OCI-LY3 (cell line): ENCODE measurements at regions not wholly inside any gene's neighbourhood (a gene's known extent, or its start where the extent isn't known, plus 50 kb on each side); places are given as distances from the start of the nearest gene placed in this dataset.

Experiments
- H2AFZ ChIP-seq: fragments of 200-600, 300-600 bp; shearing (Covaris generic); 2 replicates; pipeline ENCODE4 v1.6.0; 2014; ENCODE audit warnings: antibody characterized with exemption, low read depth, low read length
- H3K27ac ChIP-seq: fragments of 200-600, 300-600 bp; sonication (generic); 2 replicates; pipeline ENCODE4 v1.5.1; 2014; ENCODE audit warnings: mild to moderate bottlenecking, low read length, moderate library complexity, mixed read lengths
- H3K27me3 ChIP-seq: fragments of 200-600, 300-600 bp; sonication (generic); 2 replicates; pipeline ENCODE4 v1.6.1; 2014; ENCODE audit warnings: low read depth, low read length, mixed read lengths
- H3K36me3 ChIP-seq: fragments of 200-600, 300-600 bp; sonication (generic); replicated peaks from 2 replicates; pipeline ENCODE3; 2014; ENCODE audit warnings: low read depth, low read length, mixed read lengths
- H3K4me1 ChIP-seq: fragments of 300-600, 200-600 bp; sonication (generic); 2 replicates; pipeline ENCODE4 v1.6.1; 2014; ENCODE audit warnings: low read length, mixed read lengths
- H3K4me2 ChIP-seq: fragments of 200-600, 300-600 bp; sonication (generic); 2 replicates; pipeline ENCODE4 v1.6.1; 2014; ENCODE audit warnings: low read length, mixed read lengths
- H3K4me3 ChIP-seq: fragments of 300-600, 200-600 bp; sonication (generic); 2 replicates; pipeline ENCODE4 v1.5.1; 2014; ENCODE audit warnings: antibody characterized with exemption, mild to moderate bottlenecking, low read length, moderate library complexity
- H3K79me2 ChIP-seq: fragments of 300-600, 200-600 bp; shearing (Covaris generic); 2 replicates; pipeline ENCODE4 v1.6.1; 2014; ENCODE audit warnings: mild to moderate bottlenecking, low read length, mixed read lengths
- H3K9ac ChIP-seq: fragments of 300-600, 200-600 bp; shearing (Covaris generic); 2 replicates; pipeline ENCODE4 v1.6.0; 2014; ENCODE audit warnings: mild to moderate bottlenecking, low read length, moderate library complexity
- H3K9me3 ChIP-seq: fragments of 200-600, 300-600 bp; shearing (Covaris generic); 2 replicates; pipeline ENCODE4 v1.6.1; 2014; ENCODE audit warnings: low read length, mixed read lengths; ENCODE audit not compliant: insufficient read depth
- H4K20me1 ChIP-seq: fragments of 200-600, 300-600 bp; sonication (generic); 2 replicates; pipeline ENCODE4 v1.6.1; 2016; ENCODE audit warnings: low read length, mixed read lengths; ENCODE audit not compliant: insufficient read depth
- CTCF ChIP-seq: fragments of 200-600, 300-600 bp; sonication (generic); IDR thresholded peaks from 2 replicates; pipeline ENCODE4 v1.5.1; 2014; ENCODE audit warnings: antibody characterized with exemption, low read length, low read depth
- EZH2phosphoT487 ChIP-seq: fragments of 200-600 bp; shearing (Covaris generic); IDR thresholded peaks from 2 replicates; pipeline ENCODE4 v1.6.1; 2018; ENCODE audit warnings: antibody characterized with exemption, mixed run types, low read depth

- Histone ChIP-seq H3K4me2 (no peak overlapping the region), H3K27ac (no peak overlapping the region)
Measured at GRCh38 chr17:72456075-72456474, 335.3 kb downstream of the SOX9 start.

GRCh38 chr17:72457712-72458111, 336.9 kb downstream of the SOX9 start:
- Histone ChIP-seq H3K79me2 (no peaks in the 10 kb centered on the region), H3K9ac (no peak overlapping the region), H3K36me3 (no peaks in the 10 kb centered on the region)

More at GRCh38 chr17:72456075-72456474, 335.3 kb downstream of the SOX9 start:
- Histone ChIP-seq H3K36me3 (no peaks in the 10 kb centered on the region), H4K20me1 (no peaks in the 10 kb centered on the region), H3K9me3 (no peaks in the 10 kb centered on the region), H3K79me2 (no peaks in the 10 kb centered on the region), H3K4me3 (no peak overlapping the region), H3K4me1 (no peaks in the 10 kb centered on the region), H2AFZ (no peak overlapping the region), H3K9ac (no peak overlapping the region), H3K27me3 (no peaks in the 10 kb centered on the region)
- TF ChIP-seq EZH2phosphoT487: no peak
- no peak for TF ChIP-seq CTCF

GRCh38 chr17:72458301-72458700, 337.5 kb downstream of the SOX9 start:
- Histone ChIP-seq H3K36me3 (no peaks in the 10 kb centered on the region), H4K20me1 (no peaks in the 10 kb centered on the region), H3K4me1 (no peaks in the 10 kb centered on the region), H3K27me3 (no peaks in the 10 kb centered on the region), H3K9me3 (no peaks in the 10 kb centered on the region), H3K9ac (no peak overlapping the region), H3K79me2 (no peaks in the 10 kb centered on the region), H3K4me2 (no peak overlapping the region), H3K4me3 (no peak overlapping the region), H2AFZ (no peak overlapping the region), H3K27ac (no peak overlapping the region)
- TF ChIP-seq CTCF (no peak), EZH2phosphoT487 (no peak)

More at GRCh38 chr17:72457712-72458111, 336.9 kb downstream of the SOX9 start:
- H3K4me2 ChIP-seq: no peak overlapping the region
- no peaks in the 10 kb centered on the region for H3K4me1 ChIP-seq
- H3K4me3 ChIP-seq: no peak overlapping the region
- no peak overlapping the region for H2AFZ ChIP-seq
- TF ChIP-seq EZH2phosphoT487 (no peak), CTCF (no peak)
- H3K27me3 ChIP-seq: no peaks in the 10 kb centered on the region
- no peak overlapping the region for H3K27ac ChIP-seq
- no peaks in the 10 kb centered on the region for H4K20me1 ChIP-seq
- H3K9me3 ChIP-seq: no peaks in the 10 kb centered on the region

GRCh38 chr17:72460711-72461110, 339.9 kb downstream of the SOX9 start:
- Histone ChIP-seq H3K27ac (no peak overlapping the region), H3K9ac (no peak overlapping the region), H3K9me3 (no peaks in the 10 kb centered on the region), H3K27me3 (peaks cover 14% of the 10 kb centered on the region; the same call in 1 of the 2 replicates), H3K4me1 (peaks cover 11% of the 10 kb centered on the region), H3K4me2 (no peak overlapping the region), H3K4me3 (no peak overlapping the region), H4K20me1 (no peaks in the 10 kb centered on the region), H2AFZ (no peak overlapping the region), H3K36me3 (no peaks in the 10 kb centered on the region), H3K79me2 (no peaks in the 10 kb centered on the region)
- TF ChIP-seq CTCF (no peak), EZH2phosphoT487 (no peak)
